ENCODE measurements at regions not wholly inside any gene's neighbourhood (a gene's known extent, or its start where the extent isn't known, plus 50 kb on each side); places are given as distances from the start of the nearest gene placed in this dataset.

GRCh38 chr22:34976474-34976873 is 89.5 kb upstream of the ISX start:
- no CpG with 5 or more reads among the region's 4 CpGs for WGBS (ENCODE audit: insufficient coverage)
- ChIA-PET POLR2A (no interaction called here), CTCF (no interaction called here)
- Histone ChIP-seq H3K27me3 (replicated peaks in 1 of 4; ENCODE audit: control extremely low read depth in 1 of 4, control insufficient read depth in 3 of 4, insufficient read depth in 4 of 4, low read length in 3 of 4) (no peaks in the 10 kb centered on the region), H2AFZ (ENCODE audit: insufficient read depth, low read depth, low read length, poor library complexity, severe bottlenecking) (no peak overlapping the region), H3K4me2 (replicated peaks; ENCODE audit: low read depth, low read length, poor library complexity, severe bottlenecking) (no peak overlapping the region), H3K9me3 (ENCODE audit: control extremely low read depth in 1 of 3, control insufficient read depth in 2 of 3, insufficient read depth in 1 of 3, low read length in 2 of 3) (peaks cover 0 to 6% (median 3%) of the 10 kb centered on the region in 3 donors), H3K4me3 (ENCODE audit: control extremely low read depth in 1 of 5, extremely low read depth in 1 of 5, insufficient read depth in 1 of 5, low read depth in 2 of 5, low read length in 4 of 5) (no peak overlapping the region), H3K27ac (ENCODE audit: low read length in 2 of 2) (no peak overlapping the region), H4K20me1 (ENCODE audit: control insufficient read depth, insufficient read depth, low read length, poor library complexity, severe bottlenecking) (no peaks in the 10 kb centered on the region), H3K79me2 (ENCODE audit: control insufficient read depth, insufficient read depth, low read length) (no peaks in the 10 kb centered on the region), H3K9ac (ENCODE audit: low read length) (no peak overlapping the region), H3K36me3 (replicated peaks in 1 of 2; ENCODE audit: control extremely low read depth in 1 of 2, control insufficient read depth in 1 of 2, extremely low read depth in 1 of 2, insufficient read depth in 2 of 2, low read length in 1 of 2) (no peaks in the 10 kb centered on the region), H3K4me1 (ENCODE audit: control insufficient read depth in 2 of 2, insufficient read depth in 2 of 2, low read length in 2 of 2) (no peaks in the 10 kb centered on the region)
- intact Hi-C loops (cut with micrococcal nuclease), result no loop called here
- no peak for DNase-seq
- no peaks in the 10 kb centered on the region for H3K4me1 Mint-ChIP-seq
- H3K27me3 Mint-ChIP-seq, result peaks cover 11% of the 10 kb centered on the region
- no peak overlapping the region for H3K27ac Mint-ChIP-seq
- no peak overlapping the region for H3K4me3 Mint-ChIP-seq
- ATAC-seq (ENCODE audit: low read depth), result no peak
- H3K9me3 Mint-ChIP-seq (ENCODE audit: insufficient read depth), result peaks cover 4% of the 10 kb centered on the region
- no peak for TF ChIP-seq EZH2 (IDR thresholded peaks at IDR 0.05; ENCODE audit: borderline replicate concordance, insufficient read depth, low read depth, low read length, poor library complexity, severe bottlenecking)
- TF ChIP-seq CTCF (IDR thresholded peaks at IDR 0.05), result no peak

- Histone ChIP-seq H3K27ac (ENCODE audit: low read length in 2 of 2) (no peak overlapping the region), H3K9me3 (ENCODE audit: control extremely low read depth in 1 of 3, control insufficient read depth in 2 of 3, insufficient read depth in 1 of 3, low read length in 2 of 3) (peaks cover 0 to 6% (median 3%) of the 10 kb centered on the region in 3 donors), H4K20me1 (ENCODE audit: control insufficient read depth, insufficient read depth, low read length, poor library complexity, severe bottlenecking) (no peaks in the 10 kb centered on the region), H3K9ac (ENCODE audit: low read length) (no peak overlapping the region), H3K4me2 (replicated peaks; ENCODE audit: low read depth, low read length, poor library complexity, severe bottlenecking) (no peak overlapping the region), H3K36me3 (replicated peaks in 1 of 2; ENCODE audit: control extremely low read depth in 1 of 2, control insufficient read depth in 1 of 2, extremely low read depth in 1 of 2, insufficient read depth in 2 of 2, low read length in 1 of 2) (no peaks in the 10 kb centered on the region), H3K4me3 (ENCODE audit: control extremely low read depth in 1 of 5, extremely low read depth in 1 of 5, insufficient read depth in 1 of 5, low read depth in 2 of 5, low read length in 4 of 5) (no peak overlapping the region), H3K4me1 (ENCODE audit: control insufficient read depth in 2 of 2, insufficient read depth in 2 of 2, low read length in 2 of 2) (no peaks in the 10 kb centered on the region), H3K27me3 (replicated peaks in 1 of 4; ENCODE audit: control extremely low read depth in 1 of 4, control insufficient read depth in 3 of 4, insufficient read depth in 4 of 4, low read length in 3 of 4) (no peaks in the 10 kb centered on the region), H2AFZ (ENCODE audit: insufficient read depth, low read depth, low read length, poor library complexity, severe bottlenecking) (no peak overlapping the region), H3K79me2 (ENCODE audit: control insufficient read depth, insufficient read depth, low read length) (no peaks in the 10 kb centered on the region)
- ChIA-PET CTCF (no interaction called here), POLR2A (no interaction called here)
- ATAC-seq (ENCODE audit: low read depth), result no peak
- no peak for DNase-seq
- Mint-ChIP-seq H3K27me3 (peaks cover 8% of the 10 kb centered on the region), H3K4me1 (no peaks in the 10 kb centered on the region), H3K27ac (no peak overlapping the region), H3K9me3 (ENCODE audit: insufficient read depth) (peaks cover 4% of the 10 kb centered on the region), H3K4me3 (no peak overlapping the region)
- no CpG with 5 or more reads among the region's 2 CpGs for WGBS (ENCODE audit: insufficient coverage)
- intact Hi-C loops (cut with micrococcal nuclease), result no loop called here
- TF ChIP-seq CTCF (IDR thresholded peaks at IDR 0.05), result no peak
- no peak for TF ChIP-seq EZH2 (IDR thresholded peaks at IDR 0.05; ENCODE audit: borderline replicate concordance, insufficient read depth, low read depth, low read length, poor library complexity, severe bottlenecking)
These were observed 89.1 kb upstream of the ISX start for GRCh38 chr22:34976886-34977285.

All from B cell (primary cell).